ENCODE measurements at regions not wholly inside any gene's neighbourhood (a gene's known extent, or its start where the extent isn't known, plus 50 kb on each side); places are given as distances from the start of the nearest gene placed in this dataset.

DNA sequence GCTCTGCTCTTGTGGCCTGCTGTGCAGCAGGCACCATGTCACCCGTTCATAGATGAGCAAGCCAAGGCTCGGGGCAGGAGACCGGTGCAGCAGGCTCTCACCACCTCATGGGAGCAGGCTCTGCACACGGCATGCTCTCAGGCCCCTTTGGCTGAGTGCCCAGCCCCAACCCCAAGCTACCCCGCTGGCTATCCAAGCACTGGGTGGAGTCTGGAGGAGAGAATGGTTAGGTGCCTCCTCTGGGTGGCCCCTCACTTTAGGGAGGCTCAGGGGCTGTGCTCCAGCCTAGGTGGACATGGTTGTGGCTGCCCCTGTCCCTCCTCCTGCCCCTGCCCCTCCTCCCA, 199.9 kb downstream of the IGLL1 start:
- TF ChIP-seq CTCF (IDR thresholded peaks at IDR 0.05), result no peak
- no peak for TF ChIP-seq POLR2A (IDR thresholded peaks at IDR 0.05)

All from right lobe of liver (tissue), 4 donors.